Activated CD8-positive, alpha-beta memory T cell treated with anti-CD3 and anti-CD28 coated beads for 36 hours (primary cell): ENCODE measurements at regions not wholly inside any gene's neighbourhood (a gene's known extent, or its start where the extent isn't known, plus 50 kb on each side); places are given as distances from the start of the nearest gene placed in this dataset.

Source experiments
- CTCF ChIA-PET: fragments of 350-600 bp; sonication (Branson Sonifier 250); formaldehyde crosslinking; loops from one replicate; lab custom pipeline; 2021; ENCODE audit warnings: antibody characterized with exemption; lab: Charles Lee
- POLR2A ChIA-PET: fragments of 350-600 bp; sonication (Branson Sonifier 250); formaldehyde crosslinking; loops from one replicate; lab custom pipeline; 2021; ENCODE audit warnings: antibody characterized with exemption; lab: Charles Lee

GRCh38 chr10:119996944-119997343, 104.4 kb downstream of the SEC23IP start:
- ChIA-PET POLR2A (no interaction called here), CTCF (no interaction called here)

DNA sequence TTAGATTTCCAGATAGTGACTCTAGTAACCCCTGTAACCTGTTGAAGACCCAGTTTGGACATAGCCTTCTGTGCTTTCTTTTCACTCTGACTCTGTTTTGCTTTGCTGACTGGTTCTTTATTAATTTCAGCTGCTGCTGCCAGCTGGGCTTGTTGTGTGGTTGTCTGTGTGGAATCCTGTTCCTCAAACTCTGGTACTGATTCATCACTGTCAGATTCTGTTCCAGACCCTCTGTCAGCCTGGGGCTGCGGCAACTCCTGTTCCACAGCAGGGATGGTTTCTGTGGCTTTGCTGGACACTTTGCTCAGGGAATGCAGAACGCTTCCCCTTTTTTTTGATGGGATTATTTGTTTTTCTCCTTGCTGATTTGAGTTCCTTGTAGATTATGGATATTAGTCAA, 104.9 kb downstream of the SEC23IP start:
- POLR2A ChIA-PET, result no interaction called here
- CTCF ChIA-PET, result no interaction called here

- ChIA-PET POLR2A (no interaction called here), CTCF (no interaction called here)
Observed at GRCh38 chr10:120002785-120003184, 110.3 kb downstream of the SEC23IP start.

DNA sequence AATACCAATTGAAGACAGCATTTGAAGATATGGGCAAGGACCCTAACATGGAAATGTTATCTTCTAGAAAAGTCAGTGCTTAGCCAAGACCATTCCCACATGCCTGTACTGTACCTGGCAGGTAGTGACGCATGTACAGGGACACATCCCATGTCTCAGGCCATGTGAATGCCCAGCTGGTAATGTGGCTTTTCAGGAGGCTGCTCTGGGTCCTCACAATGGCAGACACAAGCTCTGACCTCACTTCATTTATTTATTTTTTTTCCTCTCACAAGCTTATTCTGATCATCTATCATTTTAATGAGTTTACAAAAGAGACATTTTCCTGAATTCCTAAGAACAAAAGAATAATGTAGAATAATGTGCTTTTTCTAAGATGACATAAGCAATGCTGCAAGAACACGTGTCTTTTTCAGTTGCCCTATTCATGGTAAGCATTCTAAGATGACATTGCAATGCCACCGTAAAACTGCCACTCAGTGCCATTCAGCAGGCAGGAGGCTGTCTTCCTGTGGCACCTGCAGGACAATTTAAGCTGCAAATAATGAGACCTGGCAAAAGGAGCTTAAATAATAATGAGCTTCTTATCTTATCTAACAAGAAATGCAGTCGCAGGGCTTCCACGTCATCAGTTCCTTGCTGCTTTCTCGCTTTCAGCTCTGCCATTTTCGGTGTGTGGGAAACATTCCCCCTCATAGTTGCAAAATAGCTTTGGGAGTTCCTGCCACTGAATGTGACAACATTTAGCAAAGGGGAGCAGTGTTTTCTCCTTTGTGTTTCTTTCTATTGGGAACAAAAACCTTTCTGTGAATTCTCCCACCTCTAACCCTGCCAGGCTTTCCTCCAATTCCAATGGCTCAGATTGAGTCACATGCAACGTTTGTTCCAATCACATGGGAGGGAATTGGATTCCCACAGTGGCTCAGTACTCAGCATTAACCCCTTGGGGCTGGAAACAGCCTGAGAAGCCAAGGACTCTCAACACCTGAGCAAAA, 113.0 kb downstream of the SEC23IP start:
- CTCF ChIA-PET, result no interaction called here
- POLR2A ChIA-PET, result no interaction called here

- ChIA-PET CTCF (no interaction called here), POLR2A (no interaction called here)
Observed at GRCh38 chr10:120007261-120007660, 114.7 kb downstream of the SEC23IP start.

- CTCF ChIA-PET, result no interaction called here
Observed at GRCh38 chr10:120011359-120012130, 119.0 kb downstream of the SEC23IP start.

DNA sequence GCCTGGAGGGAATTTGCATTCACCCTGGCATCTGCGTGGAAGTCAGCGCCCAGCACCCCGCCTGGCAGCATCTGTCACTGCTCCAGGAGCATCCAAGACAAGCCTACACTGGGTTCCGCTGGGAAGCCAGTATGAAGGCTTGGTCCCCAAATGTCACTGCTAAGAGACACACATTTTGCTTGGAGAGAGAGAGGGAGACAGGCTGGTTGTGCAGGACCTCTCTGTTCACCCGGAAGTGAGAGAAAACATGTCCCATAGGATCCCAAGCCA, 119.5 kb downstream of the SEC23IP start:
- ChIA-PET CTCF (no interaction called here), POLR2A (no interaction called here)

More at GRCh38 chr10:120011359-120012130, 119.0 kb downstream of the SEC23IP start:
- POLR2A ChIA-PET, result no interaction called here

- POLR2A ChIA-PET, result no interaction called here
- CTCF ChIA-PET, result no interaction called here
Observed at GRCh38 chr10:120012566-120012965, 120.0 kb downstream of the SEC23IP start.

GRCh38 chr10:120014031-120014430, 121.5 kb downstream of the SEC23IP start:
- CTCF ChIA-PET, result no interaction called here
- POLR2A ChIA-PET, result no interaction called here

DNA sequence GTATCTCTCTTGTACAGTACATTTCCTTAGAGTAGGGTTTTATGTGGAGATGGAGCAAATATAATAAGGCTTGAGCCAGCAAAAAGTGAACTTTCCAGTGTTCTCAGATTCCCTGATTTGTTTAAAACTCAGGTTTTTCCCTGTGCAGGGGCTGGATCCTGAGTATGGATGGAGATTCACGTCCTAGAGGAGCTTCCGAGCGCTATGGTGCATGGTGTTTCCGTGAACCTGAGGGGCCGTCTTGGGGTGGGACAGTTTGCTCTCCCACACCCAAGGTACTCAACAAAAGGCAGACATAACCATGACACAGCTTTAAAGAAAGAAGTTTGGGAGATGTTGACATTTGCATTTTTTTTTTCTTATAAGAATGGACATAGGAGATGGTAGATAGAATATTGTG, 122.5 kb downstream of the SEC23IP start:
- CTCF ChIA-PET, result no interaction called here
- POLR2A ChIA-PET, result no interaction called here

DNA sequence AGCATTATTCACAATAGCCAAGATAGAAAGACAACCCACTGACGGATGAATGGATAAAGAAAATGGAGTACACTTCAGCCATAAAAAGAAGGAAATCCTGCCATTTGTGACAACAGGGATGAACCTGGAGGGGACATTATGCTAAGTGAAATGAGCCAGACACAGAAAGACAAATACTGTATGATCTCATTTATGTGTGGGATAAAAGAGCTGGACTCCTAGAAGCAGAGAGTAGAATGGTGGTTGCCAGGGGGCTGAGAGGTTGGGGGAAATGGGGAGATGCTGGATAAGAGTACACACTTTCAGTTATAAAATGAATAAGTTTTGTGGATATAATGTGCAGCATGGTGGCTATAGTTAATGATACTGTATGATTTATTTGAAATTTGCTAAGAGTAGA, 124.4 kb downstream of the SEC23IP start:
- ChIA-PET CTCF (no interaction called here), POLR2A (no interaction called here)

DNA sequence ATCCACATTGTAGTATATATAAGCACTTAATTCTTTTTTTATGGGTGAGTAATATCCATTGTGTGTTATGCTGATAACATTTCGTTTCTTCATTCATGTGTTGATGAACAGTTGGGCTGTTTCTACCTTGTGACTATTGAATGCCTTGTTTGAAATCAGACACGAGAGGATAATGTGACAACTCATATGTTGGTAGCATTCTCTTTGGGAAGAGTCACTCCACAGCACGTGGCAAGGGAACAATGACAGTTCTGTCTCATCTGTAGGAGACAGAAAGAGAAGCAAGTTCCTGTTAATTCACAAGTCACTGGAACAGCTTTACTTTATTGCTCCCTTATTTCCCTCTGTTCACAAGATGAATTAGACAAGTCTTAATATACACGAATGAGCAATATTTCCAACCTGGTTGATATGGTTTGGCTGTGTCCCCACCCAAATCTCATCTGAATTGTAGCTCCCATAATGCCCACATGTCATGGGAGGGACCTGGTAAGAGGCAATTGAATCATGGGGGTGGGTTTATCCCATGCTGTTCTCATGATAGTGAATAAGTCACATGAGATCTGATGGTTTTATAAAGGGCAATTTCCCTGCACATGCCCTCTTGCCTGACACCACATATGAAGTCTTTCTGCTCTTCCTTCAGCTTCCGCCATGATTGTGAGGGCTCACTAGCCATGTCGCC, 125.3 kb downstream of the SEC23IP start:
- ChIA-PET POLR2A (no interaction called here), CTCF (no interaction called here)

DNA sequence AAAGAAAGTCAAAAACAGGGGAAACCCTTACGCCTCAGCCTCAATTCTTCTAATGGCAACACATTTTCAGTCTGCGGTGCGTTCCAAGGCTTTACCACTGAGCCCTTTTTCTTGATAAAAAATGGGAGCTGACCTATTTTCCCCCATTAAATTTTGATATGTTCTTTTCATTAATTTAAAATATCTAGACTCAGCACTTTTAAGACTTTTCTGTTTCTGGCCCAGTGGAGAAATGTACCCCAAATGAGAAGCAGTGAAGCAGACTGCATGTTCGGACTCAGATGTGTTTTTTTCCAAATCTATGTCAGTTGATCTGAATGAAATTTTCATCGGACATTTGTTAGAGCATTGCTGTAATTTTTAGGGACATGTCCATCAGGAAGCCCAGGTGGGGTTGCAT, 126.2 kb downstream of the SEC23IP start:
- CTCF ChIA-PET, result no interaction called here

DNA sequence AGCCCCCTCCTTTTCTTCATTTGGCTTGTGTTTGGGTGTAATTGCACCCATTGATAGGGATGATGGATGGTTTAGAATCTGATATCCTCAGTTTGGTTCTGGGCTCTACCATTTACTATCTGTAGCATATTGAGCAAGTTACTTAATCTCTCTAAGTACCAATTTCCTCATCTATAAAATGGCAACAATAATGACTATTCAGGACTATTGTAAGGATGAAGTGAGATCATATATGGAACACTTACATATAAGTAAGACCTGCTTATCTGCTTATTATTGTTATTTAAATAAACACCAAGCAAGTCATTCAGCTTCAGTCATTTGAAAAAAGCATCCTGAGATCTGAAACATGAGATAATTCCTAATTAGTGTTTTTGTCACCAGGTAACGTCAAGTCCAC, 127.0 kb downstream of the SEC23IP start:
- POLR2A ChIA-PET, result no interaction called here

More for the DNA sequence above, 126.2 kb downstream of the SEC23IP start:
- POLR2A ChIA-PET, result no interaction called here

DNA sequence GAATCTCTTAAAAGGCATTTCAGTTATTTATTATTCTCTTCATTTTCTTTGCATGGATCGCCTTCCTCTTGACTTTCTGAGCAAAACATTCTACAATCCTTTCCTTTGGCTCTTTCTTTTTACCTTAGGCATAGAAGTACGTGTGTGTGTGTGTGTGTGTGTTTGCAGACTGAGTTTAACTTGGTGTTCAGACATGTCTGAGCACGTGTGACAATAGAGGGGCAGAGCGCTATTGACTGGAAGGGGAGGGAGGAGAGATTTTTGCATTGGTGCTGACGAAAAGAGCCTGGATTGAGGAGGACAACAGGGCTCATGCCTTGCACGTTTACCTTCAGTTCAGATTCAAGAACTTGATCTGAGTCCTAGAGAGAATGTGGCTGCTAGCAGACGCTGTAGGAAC, 129.8 kb downstream of the SEC23IP start:
- ChIA-PET CTCF (no interaction called here), POLR2A (no interaction called here)

More for the DNA sequence above, 127.0 kb downstream of the SEC23IP start:
- CTCF ChIA-PET, result no interaction called here

DNA sequence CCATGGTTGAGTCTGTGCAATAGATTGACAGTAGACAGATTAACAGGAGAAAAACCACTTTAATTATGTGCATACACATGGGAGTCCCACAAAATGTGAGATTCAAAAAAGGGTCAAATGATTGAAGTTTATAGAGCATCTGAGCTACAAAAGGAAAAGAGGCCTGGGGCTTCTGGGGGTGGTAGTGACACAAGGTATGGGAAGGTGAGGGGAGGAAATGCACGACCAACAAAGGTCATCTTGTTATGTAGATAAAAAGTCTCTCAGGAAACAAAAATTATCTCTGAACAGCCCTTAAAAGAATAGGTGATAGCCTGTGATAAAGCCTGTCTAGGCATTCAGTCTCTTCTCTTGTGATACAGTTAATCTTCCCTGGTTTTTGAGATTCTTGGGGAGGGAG, 141.7 kb downstream of the SEC23IP start:
- ChIA-PET CTCF (no interaction called here), POLR2A (no interaction called here)

DNA sequence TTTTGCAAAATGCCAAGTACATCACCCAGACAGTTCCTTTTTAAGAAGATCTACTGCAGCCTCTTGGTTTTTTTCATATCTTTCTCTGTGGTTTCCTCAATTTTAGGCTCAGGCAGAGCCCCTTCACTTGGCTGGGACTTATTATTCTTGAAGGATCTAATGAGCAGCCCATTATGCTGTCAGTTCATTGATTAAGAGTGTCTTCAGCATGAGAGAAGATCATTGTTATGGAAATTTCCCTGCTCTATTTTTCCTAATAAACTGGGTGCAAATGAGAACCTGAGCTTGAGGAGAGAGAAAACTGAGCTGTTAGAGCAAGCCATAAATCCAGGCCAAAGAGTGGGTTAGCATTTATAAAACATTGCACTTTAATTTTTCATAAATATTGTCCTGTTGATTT, 146.5 kb downstream of the SEC23IP start:
- POLR2A ChIA-PET, result interaction anchor here (0.6 kb wide), 1 partner anchor 435 kb away, joined by 8 read pairs; no protein-coding TSS in a partner anchor
- CTCF ChIA-PET, result no interaction called here

DNA sequence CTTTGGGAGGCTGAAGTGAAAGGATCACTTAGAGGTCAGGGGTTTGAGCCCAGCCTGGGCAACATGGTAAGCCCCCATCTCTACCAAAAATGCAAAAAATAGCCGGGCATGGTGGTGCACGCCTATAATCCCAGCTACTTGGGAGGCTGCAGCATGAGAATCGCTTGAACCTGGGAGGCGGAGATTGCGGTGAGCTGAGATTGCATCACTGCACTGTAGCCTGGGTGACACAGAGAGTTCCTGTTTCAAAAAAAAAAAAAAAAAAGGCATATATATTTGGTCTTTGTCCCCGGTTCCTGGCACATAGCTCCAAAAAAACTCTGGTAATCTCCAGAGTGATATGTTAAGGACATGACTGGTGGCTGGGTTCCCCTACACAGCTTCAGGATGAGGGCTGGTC, 147.3 kb downstream of the SEC23IP start:
- POLR2A ChIA-PET, result no interaction called here
- CTCF ChIA-PET, result no interaction called here

DNA sequence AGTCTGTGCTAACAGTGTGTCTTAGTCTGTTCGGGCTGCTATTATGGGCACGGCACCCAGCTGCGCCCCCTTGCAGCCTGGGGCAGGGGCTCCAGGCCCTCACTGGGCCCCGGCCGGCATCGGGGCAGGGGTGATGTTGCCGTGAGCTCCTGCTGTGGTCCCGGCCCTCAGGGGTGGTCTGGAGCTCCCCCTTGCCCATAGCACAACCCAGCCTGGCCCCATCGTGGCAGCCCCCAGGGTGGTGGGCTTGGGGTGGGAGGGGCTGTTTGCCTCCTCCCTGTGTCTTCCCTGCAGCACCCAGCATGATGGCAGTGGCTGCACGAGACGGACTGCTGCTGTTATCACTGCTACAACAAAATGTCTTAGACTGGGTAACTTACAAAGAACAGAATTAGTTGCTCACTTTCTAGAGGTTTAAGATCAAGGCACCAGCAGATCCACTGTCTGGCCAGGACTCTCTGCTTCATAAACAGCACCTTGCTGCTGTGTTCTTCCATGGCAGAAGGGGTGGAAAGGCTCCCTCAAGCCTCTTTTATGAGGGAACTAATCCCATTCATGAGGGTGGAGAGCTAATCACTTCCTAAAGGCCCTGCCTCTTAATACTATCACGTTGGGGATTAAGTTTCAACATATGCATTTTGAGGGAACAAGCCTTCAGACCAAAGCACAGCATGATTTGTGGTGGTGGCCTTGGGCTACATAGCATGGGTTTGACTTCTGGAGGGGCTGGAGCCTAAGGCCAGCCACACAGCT, 149.5 kb downstream of the SEC23IP start:
- CTCF ChIA-PET, result no interaction called here
- POLR2A ChIA-PET, result no interaction called here

- ChIA-PET CTCF (no interaction called here), POLR2A (no interaction called here)
Observed at GRCh38 chr10:120042705-120043104, 150.2 kb downstream of the SEC23IP start.
